ENCODE measurements at regions not wholly inside any gene's neighbourhood (a gene's known extent, or its start where the extent isn't known, plus 50 kb on each side); places are given as distances from the start of the nearest gene placed in this dataset.

- DNase-seq = no peak
Observed at GRCh38 chr1:218779341-218780100, 394.2 kb upstream of the LYPLAL1 start.

- DNase-seq = no peak
Observed at GRCh38 chr1:218783131-218783530, 390.5 kb upstream of the LYPLAL1 start.

GRCh38 chr1:218783916-218784315, 389.8 kb upstream of the LYPLAL1 start:
- no peak for DNase-seq

GRCh38 chr1:218785928-218786327, 387.8 kb upstream of the LYPLAL1 start:
- no peak for DNase-seq

- no peak for DNase-seq
Observed at GRCh38 chr1:218787826-218788225, 385.9 kb upstream of the LYPLAL1 start.

- DNase-seq = no peak
Observed at GRCh38 chr1:218796773-218797172, 376.9 kb upstream of the LYPLAL1 start.

- no peak for DNase-seq
Observed at GRCh38 chr1:218802799-218803198, 370.9 kb upstream of the LYPLAL1 start.

- DNase-seq = no peak
Observed at GRCh38 chr1:218803351-218803997, 370.2 kb upstream of the LYPLAL1 start.

GRCh38 chr1:218804014-218804785, 369.5 kb upstream of the LYPLAL1 start:
- DNase-seq = no peak

- DNase-seq = no peak
Observed at GRCh38 chr1:218809061-218809460, 364.6 kb upstream of the LYPLAL1 start.

- no peak for DNase-seq
Observed at GRCh38 chr1:218809625-218810024, 364.1 kb upstream of the LYPLAL1 start.

GRCh38 chr1:218810306-218810705, 363.4 kb upstream of the LYPLAL1 start:
- no peak for DNase-seq

- no peak for DNase-seq
Observed at GRCh38 chr1:218811497-218811896, 362.2 kb upstream of the LYPLAL1 start.

GRCh38 chr1:218812360-218812759, 361.3 kb upstream of the LYPLAL1 start:
- no peak for DNase-seq

GRCh38 chr1:218813237-218813636, 360.4 kb upstream of the LYPLAL1 start:
- no peak for DNase-seq

GRCh38 chr1:218815076-218815475, 358.6 kb upstream of the LYPLAL1 start:
- DNase-seq = no peak

- no peak for DNase-seq
Observed at GRCh38 chr1:218817071-218817470, 356.6 kb upstream of the LYPLAL1 start.

GRCh38 chr1:218817691-218818465, 355.8 kb upstream of the LYPLAL1 start:
- no peak for DNase-seq

GRCh38 chr1:218823291-218823900, 350.3 kb upstream of the LYPLAL1 start:
- DNase-seq = no peak

GRCh38 chr1:218827486-218827885, 346.2 kb upstream of the LYPLAL1 start:
- DNase-seq = no peak

- DNase-seq = no peak
Observed at GRCh38 chr1:218828125-218828650, 345.5 kb upstream of the LYPLAL1 start.

- DNase-seq = no peak
Observed at GRCh38 chr1:218829097-218829496, 344.6 kb upstream of the LYPLAL1 start.

Measured in NCI-H187 treated with DMSO at 0.1 percent for 48 hours (cell line).